ENCODE measurements at regions not wholly inside any gene's neighbourhood (a gene's known extent, or its start where the extent isn't known, plus 50 kb on each side); places are given as distances from the start of the nearest gene placed in this dataset.
"Not testable (repeated sequence)": the region's sequence is repeated elsewhere in the genome, so short reads cannot be mapped to it uniquely, and the experiment has no call there.

GRCh38 chr2:122070241-122070731, 314.8 kb downstream of the TSN start:
- peak; percentile 61 for DNase-seq (ENCODE audit: low spot score)

- peak; percentile 21 for DNase-seq (ENCODE audit: low spot score)
These were observed 317.2 kb downstream of the TSN start for GRCh38 chr2:122072666-122073065.

GRCh38 chr2:122074201-122074600, 318.8 kb downstream of the TSN start:
- no peak for DNase-seq (ENCODE audit: low spot score)

- no peak for DNase-seq (ENCODE audit: low spot score)
These were observed 319.9 kb downstream of the TSN start for GRCh38 chr2:122075381-122075780.

GRCh38 chr2:122077114-122077513, 321.7 kb downstream of the TSN start:
- no peak for DNase-seq (ENCODE audit: low spot score)

- no peak for DNase-seq (ENCODE audit: low spot score)
These were observed 322.3 kb downstream of the TSN start for GRCh38 chr2:122077771-122078170.

- peak; percentile 41 for DNase-seq (ENCODE audit: low spot score)
These were observed 323.0 kb downstream of the TSN start for GRCh38 chr2:122078451-122078850.

GRCh38 chr2:122079844-122080243, 324.4 kb downstream of the TSN start:
- DNase-seq (ENCODE audit: low spot score): no peak

GRCh38 chr2:122080316-122080715, 324.9 kb downstream of the TSN start:
- no peak for DNase-seq (ENCODE audit: low spot score)

GRCh38 chr2:122080871-122081270, 325.4 kb downstream of the TSN start:
- no peak for DNase-seq (ENCODE audit: low spot score)

GRCh38 chr2:122081751-122082150, 326.3 kb downstream of the TSN start:
- no peak for DNase-seq (ENCODE audit: low spot score)

- no peak for DNase-seq (ENCODE audit: low spot score)
These were observed 328.0 kb downstream of the TSN start for GRCh38 chr2:122083256-122084048.

GRCh38 chr2:122085672-122086071, 330.2 kb downstream of the TSN start:
- DNase-seq (ENCODE audit: low spot score): not testable (repeated sequence)

- no peak for DNase-seq (ENCODE audit: low spot score)
These were observed 339.1 kb downstream of the TSN start for GRCh38 chr2:122094557-122094956.

GRCh38 chr2:122096761-122097160, 341.3 kb downstream of the TSN start:
- DNase-seq (ENCODE audit: low spot score): no peak

- peak; percentile 28 for DNase-seq (ENCODE audit: low spot score)
These were observed 342.9 kb downstream of the TSN start for GRCh38 chr2:122098306-122098705.

- peak; percentile 59 for DNase-seq (ENCODE audit: low spot score)
These were observed 344.9 kb downstream of the TSN start for GRCh38 chr2:122100346-122100745.

GRCh38 chr2:122100756-122101155, 345.3 kb downstream of the TSN start:
- DNase-seq (ENCODE audit: low spot score): no peak

- DNase-seq (ENCODE audit: low spot score): no peak
These were observed 345.9 kb downstream of the TSN start for GRCh38 chr2:122101319-122101718.

- DNase-seq (ENCODE audit: low spot score): no peak
These were observed 349.9 kb downstream of the TSN start for GRCh38 chr2:122105171-122105876.

- DNase-seq (ENCODE audit: low spot score): no peak
These were observed 350.4 kb downstream of the TSN start for GRCh38 chr2:122105877-122106206.

GRCh38 chr2:122108186-122108585, 352.7 kb downstream of the TSN start:
- no peak for DNase-seq (ENCODE audit: low spot score)

- DNase-seq (ENCODE audit: low spot score): no peak
These were observed 357.0 kb downstream of the TSN start for GRCh38 chr2:122112216-122113005.

Data from GM03348 (cell line).